ENCODE measurements at regions not wholly inside any gene's neighbourhood (a gene's known extent, or its start where the extent isn't known, plus 50 kb on each side); places are given as distances from the start of the nearest gene placed in this dataset.

- no peak for DNase-seq
Observed at GRCh38 chr10:118173296-118173695, 126.6 kb upstream of the RAB11FIP2 start.

GRCh38 chr10:118171861-118172260 lies 125.1 kb upstream of the RAB11FIP2 start:
- no peak for DNase-seq

GRCh38 chr10:118167056-118167700 lies 120.4 kb upstream of the RAB11FIP2 start:
- no peak for DNase-seq

- no peak for DNase-seq
Observed at GRCh38 chr10:118163217-118163616, 116.5 kb upstream of the RAB11FIP2 start.

- no peak for DNase-seq
Observed at GRCh38 chr10:118161461-118162246, 114.9 kb upstream of the RAB11FIP2 start.

- no peak for DNase-seq
Observed at GRCh38 chr10:118153287-118153686, 106.5 kb upstream of the RAB11FIP2 start.

GRCh38 chr10:118151461-118151860 lies 104.7 kb upstream of the RAB11FIP2 start:
- DNase-seq, result no peak

GRCh38 chr10:118148247-118148646 lies 101.5 kb upstream of the RAB11FIP2 start:
- no peak for DNase-seq

- DNase-seq, result no peak
Observed at GRCh38 chr10:118145256-118145655, 98.5 kb upstream of the RAB11FIP2 start.

GRCh38 chr10:118141471-118141870 lies 94.7 kb upstream of the RAB11FIP2 start:
- no peak for DNase-seq

GRCh38 chr10:118139321-118139720 lies 92.6 kb upstream of the RAB11FIP2 start:
- DNase-seq, result no peak

- no peak for DNase-seq
Observed at GRCh38 chr10:118128675-118129074, 81.9 kb upstream of the RAB11FIP2 start.

- DNase-seq, result no peak
Observed at GRCh38 chr10:118118716-118119115, 72.0 kb upstream of the RAB11FIP2 start.

- no peak for DNase-seq
Observed at GRCh38 chr10:118116715-118117449, 70.1 kb upstream of the RAB11FIP2 start.

GRCh38 chr10:118116362-118116714 lies 69.6 kb upstream of the RAB11FIP2 start:
- no peak for DNase-seq

GRCh38 chr10:118115701-118116100 lies 69.0 kb upstream of the RAB11FIP2 start:
- no peak for DNase-seq

GRCh38 chr10:118114992-118115391 lies 68.3 kb upstream of the RAB11FIP2 start:
- no peak for DNase-seq

- DNase-seq, result no peak
Observed at GRCh38 chr10:118112543-118113125, 65.9 kb upstream of the RAB11FIP2 start.

GRCh38 chr10:118110750-118111149 lies 64.0 kb upstream of the RAB11FIP2 start:
- DNase-seq, result no peak

- DNase-seq, result peak; percentile 32
Observed at GRCh38 chr10:118108194-118109026, 61.7 kb upstream of the RAB11FIP2 start.

GRCh38 chr10:118107541-118107940 lies 60.8 kb upstream of the RAB11FIP2 start:
- DNase-seq, result no peak

- DNase-seq, result no peak
Observed at GRCh38 chr10:118107040-118107439, 60.3 kb upstream of the RAB11FIP2 start.

- DNase-seq, result no peak
Observed at GRCh38 chr10:118106426-118106825, 59.7 kb upstream of the RAB11FIP2 start.
